ENCODE measurements at regions not wholly inside any gene's neighbourhood (a gene's known extent, or its start where the extent isn't known, plus 50 kb on each side); places are given as distances from the start of the nearest gene placed in this dataset.
"Not testable (repeated sequence)": the region's sequence is repeated elsewhere in the genome, so short reads cannot be mapped to it uniquely, and the experiment has no call there.

DNA sequence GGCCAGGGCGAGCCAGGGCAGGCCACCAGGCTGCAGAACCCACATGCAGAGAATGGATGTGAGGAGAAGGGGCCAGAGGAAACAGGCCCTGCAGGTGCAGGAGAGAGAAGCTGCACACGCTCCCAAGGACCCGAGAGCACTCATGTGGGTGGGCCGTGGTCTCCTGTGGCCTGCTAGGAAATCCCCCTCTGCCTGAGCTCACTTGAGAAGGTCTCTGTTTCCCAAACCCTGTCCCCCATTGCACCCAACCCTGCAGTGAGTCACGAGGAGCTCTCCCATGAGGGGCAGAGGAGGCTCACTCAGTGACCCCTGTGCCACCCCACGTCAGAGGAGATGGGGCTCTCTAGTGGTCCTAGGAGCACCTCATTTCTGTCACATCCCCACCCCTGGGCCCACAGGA lies 111.1 kb downstream of the KLF13 start:
- H3K27ac ChIP-seq (ENCODE audit: insufficient read depth, low read length): no peak overlapping the region
- H3K4me1 ChIP-seq (ENCODE audit: control insufficient read depth, extremely low read depth, insufficient read depth, low read length): peaks cover 30% of the 10 kb centered on the region
- no peak overlapping the region for H2AFZ ChIP-seq (ENCODE audit: low read length)
- H3K9ac ChIP-seq (ENCODE audit: insufficient read depth, low read length): no peak overlapping the region
- H4K20me1 ChIP-seq (ENCODE audit: control insufficient read depth, extremely low read depth, insufficient read depth, low read length): no peaks in the 10 kb centered on the region
- DNase-seq (ENCODE audit: low read depth in 2 of 2): no peak
- no peaks in the 10 kb centered on the region for H3K79me2 ChIP-seq (ENCODE audit: control insufficient read depth, insufficient read depth, low read length)
- H3K27me3 ChIP-seq (ENCODE audit: control insufficient read depth, insufficient read depth, low read length): no peaks in the 10 kb centered on the region
- no peaks in the 10 kb centered on the region for H3K36me3 ChIP-seq (ENCODE audit: control insufficient read depth, insufficient read depth, low read length)
- H3K4me3 ChIP-seq (replicated peaks in 1 of 4; ENCODE audit: control extremely low read depth in 1 of 4, insufficient read depth in 1 of 4, low read depth in 3 of 4, low read length in 4 of 4): no peak overlapping the region
- TF ChIP-seq, protein P1, sequence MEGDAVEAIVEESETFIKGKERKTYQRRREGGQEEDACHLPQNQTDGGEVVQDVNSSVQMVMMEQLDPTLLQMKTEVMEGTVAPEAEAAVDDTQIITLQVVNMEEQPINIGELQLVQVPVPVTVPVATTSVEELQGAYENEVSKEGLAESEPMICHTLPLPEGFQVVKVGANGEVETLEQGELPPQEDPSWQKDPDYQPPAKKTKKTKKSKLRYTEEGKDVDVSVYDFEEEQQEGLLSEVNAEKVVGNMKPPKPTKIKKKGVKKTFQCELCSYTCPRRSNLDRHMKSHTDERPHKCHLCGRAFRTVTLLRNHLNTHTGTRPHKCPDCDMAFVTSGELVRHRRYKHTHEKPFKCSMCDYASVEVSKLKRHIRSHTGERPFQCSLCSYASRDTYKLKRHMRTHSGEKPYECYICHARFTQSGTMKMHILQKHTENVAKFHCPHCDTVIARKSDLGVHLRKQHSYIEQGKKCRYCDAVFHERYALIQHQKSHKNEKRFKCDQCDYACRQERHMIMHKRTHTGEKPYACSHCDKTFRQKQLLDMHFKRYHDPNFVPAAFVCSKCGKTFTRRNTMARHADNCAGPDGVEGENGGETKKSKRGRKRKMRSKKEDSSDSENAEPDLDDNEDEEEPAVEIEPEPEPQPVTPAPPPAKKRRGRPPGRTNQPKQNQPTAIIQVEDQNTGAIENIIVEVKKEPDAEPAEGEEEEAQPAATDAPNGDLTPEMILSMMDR (conservative IDR thresholded peaks at IDR 0.05 in 1 of 2, IDR thresholded peaks at IDR 0.05 in 1 of 2; ENCODE audit: low read depth in 1 of 2, low read length in 2 of 2): no peak
- TF ChIP-seq EZH2 (IDR thresholded peaks at IDR 0.05; ENCODE audit: low read length, missing control alignments): no peak
- H3K9me3 ChIP-seq (ENCODE audit: control insufficient read depth, insufficient read depth, low read depth, low read length): no peaks in the 10 kb centered on the region
- H3K4me2 ChIP-seq (ENCODE audit: extremely low read depth, insufficient read depth, low read length): no peak overlapping the region

- Histone ChIP-seq H3K4me1 (ENCODE audit: control insufficient read depth, extremely low read depth, insufficient read depth, low read length) (peaks cover 30% of the 10 kb centered on the region), H3K4me2 (ENCODE audit: extremely low read depth, insufficient read depth, low read length) (no peak overlapping the region), H3K27me3 (ENCODE audit: control insufficient read depth, insufficient read depth, low read length) (no peaks in the 10 kb centered on the region), H3K4me3 (replicated peaks in 1 of 4; ENCODE audit: control extremely low read depth in 1 of 4, insufficient read depth in 1 of 4, low read depth in 3 of 4, low read length in 4 of 4) (no peak overlapping the region), H3K36me3 (ENCODE audit: control insufficient read depth, insufficient read depth, low read length) (no peaks in the 10 kb centered on the region), H2AFZ (ENCODE audit: low read length) (no peak overlapping the region), H3K79me2 (ENCODE audit: control insufficient read depth, insufficient read depth, low read length) (no peaks in the 10 kb centered on the region), H3K27ac (ENCODE audit: insufficient read depth, low read length) (no peak overlapping the region), H4K20me1 (ENCODE audit: control insufficient read depth, extremely low read depth, insufficient read depth, low read length) (no peaks in the 10 kb centered on the region), H3K9ac (ENCODE audit: insufficient read depth, low read length) (no peak overlapping the region), H3K9me3 (ENCODE audit: control insufficient read depth, insufficient read depth, low read depth, low read length) (no peaks in the 10 kb centered on the region)
- DNase-seq (ENCODE audit: low read depth in 2 of 2): no peak
- TF ChIP-seq, protein P1 (conservative IDR thresholded peaks at IDR 0.05 in 1 of 2, IDR thresholded peaks at IDR 0.05 in 1 of 2; ENCODE audit: low read depth in 1 of 2, low read length in 2 of 2): no peak
- TF ChIP-seq EZH2 (IDR thresholded peaks at IDR 0.05; ENCODE audit: low read length, missing control alignments): no peak
These were observed 112.1 kb downstream of the KLF13 start for GRCh38 chr15:31438601-31439265.

DNA sequence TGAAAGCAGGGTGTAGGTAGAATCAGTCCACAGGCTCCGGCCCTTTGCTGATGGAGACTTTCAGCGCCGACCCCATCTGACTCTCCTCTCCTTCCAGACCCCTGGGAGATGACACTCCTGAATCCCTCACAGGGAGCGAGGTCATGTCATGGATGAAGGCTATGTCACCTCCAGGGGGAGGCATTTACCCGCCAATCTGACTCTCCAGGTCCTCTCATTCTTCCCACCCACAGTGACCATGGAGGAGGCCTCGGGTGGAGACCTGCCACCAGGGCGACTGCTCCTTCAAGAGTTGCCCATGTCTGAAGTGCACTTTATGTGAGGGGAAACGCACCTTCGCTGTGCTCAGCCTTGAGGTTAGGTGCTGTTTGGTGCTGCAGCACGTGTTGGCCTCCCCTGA lies 112.7 kb downstream of the KLF13 start:
- Histone ChIP-seq H3K36me3 (ENCODE audit: control insufficient read depth, insufficient read depth, low read length) (no peaks in the 10 kb centered on the region), H3K27me3 (ENCODE audit: control insufficient read depth, insufficient read depth, low read length) (no peaks in the 10 kb centered on the region), H4K20me1 (ENCODE audit: control insufficient read depth, extremely low read depth, insufficient read depth, low read length) (no peaks in the 10 kb centered on the region), H3K4me3 (replicated peaks in 1 of 4; ENCODE audit: control extremely low read depth in 1 of 4, insufficient read depth in 1 of 4, low read depth in 3 of 4, low read length in 4 of 4) (no peak overlapping the region), H3K9me3 (ENCODE audit: control insufficient read depth, insufficient read depth, low read depth, low read length) (no peaks in the 10 kb centered on the region), H3K79me2 (ENCODE audit: control insufficient read depth, insufficient read depth, low read length) (no peaks in the 10 kb centered on the region), H2AFZ (ENCODE audit: low read length) (no peak overlapping the region), H3K4me2 (ENCODE audit: extremely low read depth, insufficient read depth, low read length) (no peak overlapping the region), H3K27ac (ENCODE audit: insufficient read depth, low read length) (no peak overlapping the region), H3K4me1 (ENCODE audit: control insufficient read depth, extremely low read depth, insufficient read depth, low read length) (peaks cover 28% of the 10 kb centered on the region), H3K9ac (ENCODE audit: insufficient read depth, low read length) (no peak overlapping the region)
- DNase-seq (ENCODE audit: low read depth in 2 of 2): no peak
- no peak for TF ChIP-seq EZH2 (IDR thresholded peaks at IDR 0.05; ENCODE audit: low read length, missing control alignments)
- TF ChIP-seq, protein P1 (conservative IDR thresholded peaks at IDR 0.05 in 1 of 2, IDR thresholded peaks at IDR 0.05 in 1 of 2; ENCODE audit: low read depth in 1 of 2, low read length in 2 of 2): peak in 1 of 2 donors; percentile 13

DNA sequence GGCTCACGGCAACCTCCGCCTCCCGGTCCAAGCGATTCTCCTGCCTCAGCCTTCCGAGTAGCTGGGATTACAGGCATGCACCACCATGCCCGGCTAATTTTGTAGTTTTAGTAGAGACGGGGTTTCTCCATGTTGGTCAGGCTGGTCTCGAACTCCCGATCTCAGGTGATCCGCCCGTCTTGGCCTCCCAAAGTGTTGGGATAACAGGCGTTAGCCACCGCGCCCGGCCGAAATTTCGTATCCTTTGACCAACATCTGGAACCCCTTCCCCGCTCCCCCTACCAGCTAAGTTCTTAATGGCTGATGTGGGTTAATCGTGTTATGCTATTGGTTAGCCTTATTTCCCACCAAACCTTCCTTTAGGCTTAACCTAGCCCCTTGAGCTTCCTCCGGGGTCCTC lies 113.6 kb downstream of the KLF13 start:
- peak overlapping the region; percentile 66 for H3K27ac ChIP-seq (ENCODE audit: insufficient read depth, low read length)
- not testable (repeated sequence) for H3K27me3 ChIP-seq (ENCODE audit: control insufficient read depth, insufficient read depth, low read length); H2AFZ ChIP-seq (ENCODE audit: low read length); H3K79me2 ChIP-seq (ENCODE audit: control insufficient read depth, insufficient read depth, low read length); H3K9me3 ChIP-seq (ENCODE audit: control insufficient read depth, insufficient read depth, low read depth, low read length); H3K36me3 ChIP-seq (ENCODE audit: control insufficient read depth, insufficient read depth, low read length); H4K20me1 ChIP-seq (ENCODE audit: control insufficient read depth, extremely low read depth, insufficient read depth, low read length); DNase-seq (ENCODE audit: low read depth in 2 of 2)
- H3K4me1 ChIP-seq (ENCODE audit: control insufficient read depth, extremely low read depth, insufficient read depth, low read length): peaks cover 19% of the 10 kb centered on the region
- peak overlapping the region; percentile 51 for H3K9ac ChIP-seq (ENCODE audit: insufficient read depth, low read length)
- H3K4me2 ChIP-seq (ENCODE audit: extremely low read depth, insufficient read depth, low read length): peak overlapping the region; percentile 70
- peak overlapping the region in 2 of 4 experiments; percentile 46 to 50 for H3K4me3 ChIP-seq (replicated peaks in 1 of 4; ENCODE audit: control extremely low read depth in 1 of 4, insufficient read depth in 1 of 4, low read depth in 3 of 4, low read length in 4 of 4)
